Prostate gland (tissue), 2 donors: ENCODE measurements at regions not wholly inside any gene's neighbourhood (a gene's known extent, or its start where the extent isn't known, plus 50 kb on each side); places are given as distances from the start of the nearest gene placed in this dataset.

ENCODE experiments used
- DNase-seq: peaks from one replicate; pipeline ENCODE4 v3.0.0-alpha.2; 2019; ENCODE audit warnings: low spot score
- H3K27ac ChIP-seq, 2 donors: fragments of 200-600 bp; sonication (generic); 2 replicates each; pipeline ENCODE4 v1.5.1; 2017 to 2019
- H3K27me3 ChIP-seq: fragments of 200-600 bp; sonication (generic); replicated peaks from 2 replicates; pipeline ENCODE4 v1.5.1; 2019; ENCODE audit not compliant: insufficient read depth
- H3K36me3 ChIP-seq, 2 donors: fragments of 200-600 bp; sonication (generic); 1 replicate in 1 of 2; 2 replicates in 1 of 2; pipeline versions ENCODE4 v1.5.1 to v1.8.1; 2017 to 2019
- H3K4me1 ChIP-seq: fragments of 200-600 bp; sonication (generic); replicated peaks from 2 replicates; pipeline ENCODE4 v1.5.1; 2019
- H3K4me3 ChIP-seq, 2 donors: fragments of 200-600 bp; sonication (generic); 2 replicates each; pipeline ENCODE4 v1.5.1; 2017 to 2019
- H3K9me3 ChIP-seq: fragments of 200-600 bp; sonication (generic); 2 replicates; pipeline ENCODE4 v1.5.1; 2017
- CTCF ChIP-seq, 4 experiments: fragments of 200-600 bp in 2 of 4; fragments of 450-650 bp in 2 of 4; sonication (generic) in 2 of 4; IDR thresholded peaks; 1 replicate in 3 of 4; 2 replicates in 1 of 4; pipeline ENCODE4 v1.5.1; 2016 to 2019; ENCODE audit warnings: antibody characterized with exemption in 4 of 4, mild to moderate bottlenecking in 2 of 4, moderate library complexity in 2 of 4
- POLR2A ChIP-seq: fragments of 450-650 bp; IDR thresholded peaks from one replicate; pipeline ENCODE4 v1.6.1; 2016; ENCODE audit warnings: antibody characterized with exemption, mild to moderate bottlenecking
- POLR2AphosphoS5 ChIP-seq: sonication (generic); formaldehyde crosslinking; IDR thresholded peaks from one replicate; pipeline ENCODE4 v1.6.1; 2017; ENCODE audit warnings: antibody characterized with exemption
- WGBS: methylation state at CpG from one replicate; pipeline ENCODE4 v1.1.5; 2018; 5-methylcytosine and 5-hydroxymethylcytosine counted together
- intact Hi-C: fragments of 100-400 bp; cut with DNase I; formaldehyde crosslinking; loops from one replicate; pipeline ENCODE4 v1.14.2; 2022

- TF ChIP-seq POLR2AphosphoS5 (no peak), POLR2A (no peak), CTCF (IDR thresholded peaks at IDR 0.05) (no peak)
- intact Hi-C loops: no loop called here
- no peak for DNase-seq
These were observed 71.1 kb upstream of the LCLAT1 start for GRCh38 chr2:30375915-30376314.

GRCh38 chr2:30379481-30379880, 67.6 kb upstream of the LCLAT1 start:
- DNase-seq: no peak
- TF ChIP-seq POLR2A (no peak), POLR2AphosphoS5 (no peak), CTCF (IDR thresholded peaks at IDR 0.05) (no peak)
- Histone ChIP-seq H3K9me3 (no peaks in the 10 kb centered on the region), H3K4me1 (no peaks in the 10 kb centered on the region), H3K36me3 (no peaks in the 10 kb centered on the region), H3K4me3 (no peak overlapping the region), H3K27me3 (no peaks in the 10 kb centered on the region), H3K27ac (no peak overlapping the region)
- intact Hi-C loops: no loop called here
- 96% methylated on average over 1 of the region's 1 CpG for WGBS

More at GRCh38 chr2:30375915-30376314, 71.1 kb upstream of the LCLAT1 start:
- no peak overlapping the region for H3K27ac ChIP-seq
- no peaks in the 10 kb centered on the region for H3K9me3 ChIP-seq
- H3K36me3 ChIP-seq: no peaks in the 10 kb centered on the region
- no peaks in the 10 kb centered on the region for H3K4me1 ChIP-seq
- no peak overlapping the region for H3K4me3 ChIP-seq
- no peaks in the 10 kb centered on the region for H3K27me3 ChIP-seq

GRCh38 chr2:30380824-30381223, 66.2 kb upstream of the LCLAT1 start:
- H3K27ac ChIP-seq: no peak overlapping the region
- intact Hi-C loops: no loop called here
- WGBS: 91% methylated on average over 3 of the region's 3 CpGs
- DNase-seq: no peak
- no peaks in the 10 kb centered on the region for H3K27me3 ChIP-seq
- no peak overlapping the region for H3K4me3 ChIP-seq
- TF ChIP-seq POLR2A: no peak
- TF ChIP-seq POLR2AphosphoS5: no peak
- TF ChIP-seq CTCF (IDR thresholded peaks at IDR 0.05): no peak
- H3K9me3 ChIP-seq: no peaks in the 10 kb centered on the region
- H3K36me3 ChIP-seq: no peaks in the 10 kb centered on the region
- H3K4me1 ChIP-seq: no peaks in the 10 kb centered on the region

GRCh38 chr2:30382162-30382783, 64.8 kb upstream of the LCLAT1 start:
- no peak overlapping the region for H3K4me3 ChIP-seq
- H3K27me3 ChIP-seq: no peaks in the 10 kb centered on the region
- H3K9me3 ChIP-seq: no peaks in the 10 kb centered on the region
- intact Hi-C loops: no loop called here
- 88% methylated on average over 4 of the region's 4 CpGs for WGBS
- H3K27ac ChIP-seq: no peak overlapping the region
- no peaks in the 10 kb centered on the region for H3K36me3 ChIP-seq
- no peaks in the 10 kb centered on the region for H3K4me1 ChIP-seq
- DNase-seq: no peak
- TF ChIP-seq CTCF (IDR thresholded peaks at IDR 0.05) (no peak), POLR2AphosphoS5 (no peak), POLR2A (no peak)

GRCh38 chr2:30382995-30383394, 64.1 kb upstream of the LCLAT1 start:
- Histone ChIP-seq H3K4me1 (no peaks in the 10 kb centered on the region), H3K9me3 (no peaks in the 10 kb centered on the region), H3K27ac (no peak overlapping the region), H3K4me3 (no peak overlapping the region), H3K27me3 (no peaks in the 10 kb centered on the region), H3K36me3 (no peaks in the 10 kb centered on the region)
- 84% methylated on average over 1 of the region's 1 CpG for WGBS
- intact Hi-C loops: no loop called here
- TF ChIP-seq CTCF (IDR thresholded peaks at IDR 0.05) (no peak), POLR2AphosphoS5 (no peak), POLR2A (no peak)
- DNase-seq: no peak
